Peyer's patch (tissue), 4 donors: ENCODE measurements at regions not wholly inside any gene's neighbourhood (a gene's known extent, or its start where the extent isn't known, plus 50 kb on each side); places are given as distances from the start of the nearest gene placed in this dataset.

Experiments
- CTCF ChIP-seq, 6 experiments: fragments of 450-650 bp in 4 of 6; fragments of 200-600 bp in 2 of 6; sonication (generic) in 1 of 6; IDR thresholded peaks; one replicate each; pipeline ENCODE4 v1.5.1; 2017 to 2019; ENCODE audit warnings: antibody characterized with exemption in 6 of 6, mild to moderate bottlenecking in 3 of 6, moderate library complexity in 1 of 6
- POLR2A ChIP-seq, 2 donors: fragments of 450-650 bp; IDR thresholded peaks; one replicate each; pipeline ENCODE4 v1.5.1; 2017; ENCODE audit warnings: antibody characterized with exemption in 2 of 2, mild to moderate bottlenecking in 2 of 2, moderate library complexity in 2 of 2

GRCh38 chr9:129420721-129421120 lies 200.2 kb downstream of the C9orf50 start:
- TF ChIP-seq CTCF (IDR thresholded peaks at IDR 0.05) (no peak), POLR2A (IDR thresholded peaks at IDR 0.05) (no peak)
